8988T (cell line): ENCODE measurements at regions not wholly inside any gene's neighbourhood (a gene's known extent, or its start where the extent isn't known, plus 50 kb on each side); places are given as distances from the start of the nearest gene placed in this dataset.

Experiments used
- DNase-seq: peaks from one replicate; pipeline ENCODE4 v3.0.0; 2011

- no peak for DNase-seq
Measured at GRCh38 chr20:7426890-7427496, 513.3 kb downstream of the HAO1 start.

DNA sequence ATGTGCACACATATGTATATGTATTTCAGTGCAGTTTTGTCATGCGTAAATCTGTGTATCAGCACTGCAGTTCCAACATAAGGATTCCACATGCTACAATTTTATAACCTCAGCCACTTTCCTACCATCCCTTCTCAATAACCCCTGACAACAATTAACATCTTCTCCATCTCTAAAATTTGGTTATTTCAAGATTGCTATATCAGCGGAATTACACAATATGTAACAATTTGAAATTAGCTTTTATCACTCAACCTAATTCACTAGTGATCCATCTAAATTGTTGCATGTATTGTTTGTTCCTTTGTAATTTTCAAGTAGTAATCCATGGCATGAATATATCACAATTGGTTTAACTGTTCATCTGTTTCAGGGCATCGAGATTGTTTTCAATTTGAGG is 511.3 kb downstream of the HAO1 start:
- no peak for DNase-seq

- no peak for DNase-seq
Measured at GRCh38 chr20:7432612-7433011, 507.6 kb downstream of the HAO1 start.

DNA sequence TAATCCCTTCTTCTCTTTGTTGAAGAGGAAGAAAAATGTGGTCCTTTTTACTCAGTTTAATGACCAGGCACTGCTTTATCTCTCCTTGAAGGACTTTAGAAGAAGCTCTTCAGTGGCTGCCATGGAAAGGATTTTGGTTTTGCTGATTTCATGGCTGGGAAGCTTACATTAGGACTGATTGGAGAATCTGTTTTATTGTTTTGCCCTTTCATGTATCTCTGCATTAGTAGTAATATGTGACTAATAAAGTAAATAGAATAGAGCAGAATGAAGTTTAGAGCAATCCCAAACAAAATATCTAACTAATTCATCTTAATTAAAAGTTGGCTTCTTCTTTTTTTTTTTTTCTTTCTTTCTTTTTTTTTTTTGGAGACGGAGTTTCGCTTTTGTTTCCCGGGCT is 502.9 kb downstream of the HAO1 start:
- no peak for DNase-seq

DNA sequence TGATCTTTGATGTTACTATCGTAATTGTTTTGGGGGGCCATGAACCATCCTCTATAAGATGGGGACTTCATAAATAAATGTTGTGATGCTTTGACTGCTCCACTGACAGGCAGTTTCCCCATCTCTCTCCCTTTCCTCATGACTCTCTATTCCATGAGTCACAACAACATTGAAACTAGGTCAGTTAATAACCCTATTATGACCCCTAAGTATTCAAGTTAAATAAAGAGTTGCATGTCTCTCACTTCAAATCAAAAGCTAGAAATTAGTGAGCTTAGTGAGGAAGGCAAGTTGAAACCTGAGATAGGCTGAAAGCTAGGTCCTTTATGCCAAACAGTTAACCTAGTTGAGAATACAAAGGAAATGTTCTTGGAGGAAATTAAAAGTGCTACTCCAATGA is 491.0 kb downstream of the HAO1 start:
- no peak for DNase-seq

DNA sequence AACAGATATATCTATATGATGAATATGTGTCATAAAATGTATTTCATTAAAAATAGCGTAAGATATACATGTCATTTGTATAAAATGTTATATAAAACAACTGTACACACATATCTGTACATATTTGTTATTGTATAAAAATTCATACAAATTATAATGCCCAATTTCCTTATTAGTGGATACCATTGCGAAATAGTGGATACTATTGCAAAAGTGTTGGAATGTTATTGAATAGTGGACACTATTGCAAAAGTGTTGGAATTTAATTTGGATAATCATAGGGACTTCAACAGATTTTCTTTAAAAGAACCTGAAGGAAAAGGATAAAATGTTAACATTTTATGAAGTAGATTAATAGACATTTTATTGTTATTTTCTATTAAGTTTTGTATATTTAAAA is 487.4 kb downstream of the HAO1 start:
- no peak for DNase-seq

DNA sequence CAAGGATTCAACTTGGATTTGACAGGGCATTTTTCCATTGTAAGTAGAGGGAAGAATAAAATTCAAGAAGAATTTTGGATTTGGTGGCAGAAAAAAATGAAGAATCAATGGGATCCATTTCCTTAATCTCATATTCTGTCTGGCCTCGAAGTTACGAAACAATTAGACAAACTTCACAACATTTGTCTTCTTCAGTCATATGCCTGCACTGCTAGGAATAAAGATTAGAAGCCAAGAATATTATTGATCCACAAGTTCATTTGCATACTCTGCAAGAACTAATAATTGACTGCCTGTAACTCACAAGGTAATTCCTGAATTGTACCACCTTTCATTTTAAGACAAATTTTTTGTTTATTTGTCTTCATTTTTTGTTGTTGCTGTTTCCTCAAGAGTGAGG is 486.2 kb downstream of the HAO1 start:
- DNase-seq, result no peak

GRCh38 chr20:7458459-7458858 is 481.8 kb downstream of the HAO1 start:
- DNase-seq, result no peak

DNA sequence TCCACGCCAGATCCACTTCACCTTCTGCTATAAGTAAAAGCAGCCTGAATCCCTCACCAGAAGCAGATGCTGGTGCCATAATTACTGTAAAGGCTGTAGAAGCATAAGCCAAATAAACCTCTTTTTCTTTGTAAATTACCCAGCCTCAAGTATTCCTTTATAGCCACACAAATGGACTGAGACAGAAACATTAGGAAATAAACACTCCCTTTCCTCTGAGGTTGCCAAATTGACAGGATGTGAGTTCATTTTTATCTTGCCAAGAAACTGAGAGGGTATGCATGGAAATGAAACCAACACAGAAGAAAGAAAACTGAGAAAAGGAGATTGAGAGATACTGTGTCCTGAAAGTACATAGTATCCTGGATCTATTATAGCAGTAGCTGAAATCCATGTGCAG is 481.2 kb downstream of the HAO1 start:
- no peak for DNase-seq

DNA sequence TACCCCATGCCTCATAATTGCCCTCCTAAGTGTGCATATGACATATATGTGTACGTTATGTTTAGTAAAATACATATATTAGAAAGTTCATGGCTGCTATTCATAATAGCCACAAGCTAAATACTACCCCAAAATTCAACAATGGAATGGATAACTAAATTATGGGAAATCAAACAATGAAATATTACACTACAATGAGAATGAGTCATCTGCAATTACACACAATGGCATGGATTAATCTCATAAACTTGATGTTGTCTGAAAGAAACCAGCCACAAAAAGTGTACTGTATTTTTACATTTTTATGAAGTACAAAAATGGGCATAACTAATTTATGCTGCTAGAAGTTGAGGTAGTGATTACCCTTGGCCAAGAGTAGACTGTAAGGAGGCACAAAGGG is 477.0 kb downstream of the HAO1 start:
- DNase-seq, result no peak

GRCh38 chr20:7470912-7471311 is 469.3 kb downstream of the HAO1 start:
- no peak for DNase-seq

DNA sequence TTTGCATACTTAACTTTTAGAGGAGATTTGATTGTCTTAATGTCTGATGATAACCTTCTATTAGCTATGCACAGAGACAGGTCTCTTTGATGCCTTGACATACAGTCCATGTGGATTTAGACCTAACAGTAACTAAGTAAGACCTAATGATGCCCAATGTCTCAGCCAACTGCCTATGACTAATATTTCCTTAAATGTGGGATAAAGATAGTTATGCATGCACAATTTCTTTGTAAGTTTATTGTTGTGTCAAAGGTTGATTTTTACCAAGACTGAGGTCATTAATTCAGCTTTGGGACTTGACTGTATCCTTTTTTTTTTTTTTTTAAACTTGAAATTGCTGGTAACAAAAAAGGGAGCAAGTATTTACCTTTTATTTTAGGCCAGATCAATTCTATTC is 450.0 kb downstream of the HAO1 start:
- DNase-seq, result no peak

- DNase-seq, result no peak
Measured at GRCh38 chr20:7492257-7492656, 448.0 kb downstream of the HAO1 start.

- DNase-seq, result no peak
Measured at GRCh38 chr20:7493311-7493710, 446.9 kb downstream of the HAO1 start.

DNA sequence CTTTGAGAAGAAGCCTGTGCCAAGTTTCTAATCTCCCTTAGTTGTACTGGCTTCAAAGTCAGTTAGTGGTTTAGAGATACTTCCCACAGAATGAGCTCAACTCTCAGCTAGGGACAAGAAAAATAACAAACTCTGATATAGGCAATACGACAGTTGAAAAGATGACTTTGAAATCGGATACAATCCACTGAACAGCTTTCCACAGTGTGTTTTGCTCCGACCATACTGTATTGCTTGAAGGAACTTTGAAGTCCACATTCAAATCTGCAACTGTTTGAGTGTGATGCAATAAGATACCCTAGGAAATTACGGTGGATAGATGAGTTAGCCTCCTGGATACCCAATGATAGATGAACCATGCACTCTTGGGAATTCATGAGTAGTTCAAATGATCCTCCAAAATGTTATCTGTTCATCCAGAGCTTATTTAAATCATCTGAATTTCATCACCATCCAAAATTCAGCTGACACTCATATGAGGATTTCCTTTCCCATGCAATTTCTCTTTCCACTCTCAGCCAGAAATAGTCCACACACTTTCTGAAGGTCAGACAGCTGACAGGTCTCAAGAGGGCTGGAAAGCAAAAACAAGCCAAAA is 443.8 kb downstream of the HAO1 start:
- DNase-seq, result no peak

- peak; percentile 6 for DNase-seq
Measured at GRCh38 chr20:7497985-7498384, 442.3 kb downstream of the HAO1 start.

DNA sequence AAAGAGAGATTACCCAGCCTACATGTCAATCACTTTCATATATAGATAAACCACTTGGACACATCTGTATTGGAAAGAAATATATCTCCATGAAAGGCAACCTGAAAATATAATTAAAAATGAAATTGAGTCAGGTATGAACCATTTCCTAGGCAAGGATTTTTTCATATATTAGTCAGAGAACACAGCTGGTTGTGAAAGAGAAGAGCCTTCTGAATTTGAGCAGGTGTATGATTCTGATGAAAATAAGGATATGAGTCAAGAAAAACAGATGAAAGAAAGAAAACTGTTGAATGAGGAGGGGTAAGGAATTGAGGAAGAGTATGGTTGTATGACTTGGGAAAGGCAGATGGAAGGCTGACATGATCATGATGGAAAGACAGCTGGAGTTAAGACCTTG is 441.1 kb downstream of the HAO1 start:
- DNase-seq, result no peak

DNA sequence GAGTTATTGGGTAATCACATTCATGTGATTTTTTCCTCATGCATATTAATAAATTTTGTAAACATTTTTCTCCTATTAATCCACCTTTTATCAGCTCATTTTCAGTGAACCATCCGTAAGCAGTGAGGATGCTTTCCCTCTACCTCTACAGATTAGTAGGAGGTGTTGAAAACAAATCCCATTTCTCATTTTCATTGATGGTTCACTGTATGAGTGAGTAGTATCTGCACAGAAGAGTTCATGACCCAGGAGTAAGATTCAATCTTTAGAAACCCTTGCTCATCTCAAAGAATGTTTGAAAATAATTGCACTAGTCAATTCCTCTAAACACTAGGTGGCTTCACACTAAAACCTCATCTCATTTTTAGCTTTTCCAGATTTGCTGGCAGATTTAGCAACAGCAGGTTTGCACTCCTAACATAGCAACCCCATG is 440.0 kb downstream of the HAO1 start:
- DNase-seq, result no peak

DNA sequence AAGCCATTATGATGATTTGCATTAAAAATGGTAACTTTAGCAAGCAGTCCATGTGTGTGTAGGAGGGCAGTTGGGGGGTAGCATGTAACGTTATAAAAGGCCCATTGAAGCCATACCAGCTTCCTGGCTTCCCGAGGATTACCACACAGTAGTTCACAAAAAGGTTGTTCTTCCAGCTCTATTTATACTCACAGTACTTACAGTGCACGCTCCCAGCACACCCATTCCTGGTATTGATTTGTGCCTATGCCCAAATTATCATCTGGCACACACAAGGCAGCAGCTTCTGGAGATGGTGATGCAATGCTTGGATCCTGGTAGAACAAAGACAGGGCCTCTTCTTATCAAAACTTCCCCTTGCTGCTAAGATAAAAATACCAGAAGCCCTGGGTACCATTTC is 436.8 kb downstream of the HAO1 start:
- DNase-seq, result no peak

- no peak for DNase-seq
Measured at GRCh38 chr20:7505152-7505834, 435.0 kb downstream of the HAO1 start.

DNA sequence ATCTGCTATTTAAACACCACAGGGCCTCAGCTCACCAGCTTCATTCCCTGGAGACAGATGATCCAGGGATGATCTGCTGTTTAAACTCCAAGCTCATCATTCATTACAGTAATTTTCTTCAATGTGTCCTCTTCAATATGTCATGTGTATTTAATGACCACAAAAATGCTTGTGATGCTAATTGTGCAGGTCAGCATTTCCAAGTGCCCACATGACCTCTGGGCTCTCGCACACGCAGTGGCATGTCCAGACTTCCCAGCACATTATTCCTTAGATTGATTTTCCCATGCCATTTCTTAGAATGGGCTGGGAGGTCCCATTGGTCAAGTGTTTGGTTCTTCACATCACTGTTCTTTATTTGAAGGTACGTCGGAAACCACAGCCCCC is 434.4 kb downstream of the HAO1 start:
- no peak for DNase-seq

DNA sequence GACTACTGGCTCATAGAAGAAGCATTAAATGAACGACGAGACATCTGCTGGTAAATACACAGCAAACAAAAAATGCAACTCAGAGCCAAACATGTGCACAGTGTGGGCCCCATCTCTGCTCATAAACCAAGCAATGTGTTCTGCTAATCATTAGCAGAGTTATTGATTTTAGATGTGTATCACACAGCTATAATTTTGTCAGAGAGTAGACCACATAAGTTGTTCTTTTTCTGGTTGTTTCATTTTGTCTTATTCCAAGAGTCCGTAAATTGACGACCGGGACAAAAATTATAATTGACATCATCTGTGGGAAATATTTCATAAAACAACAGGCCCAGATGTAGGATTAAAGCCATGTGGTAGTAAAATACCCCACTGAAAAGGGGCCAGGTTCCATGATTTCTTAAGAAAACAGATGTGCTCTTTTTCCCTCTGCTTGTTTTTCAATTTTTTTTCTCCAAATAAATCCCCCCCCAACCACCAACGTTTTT is 423.6 kb downstream of the HAO1 start:
- no peak for DNase-seq

- DNase-seq, result no peak
Measured at GRCh38 chr20:7520361-7520760, 419.9 kb downstream of the HAO1 start.

GRCh38 chr20:7523288-7523687 is 417.0 kb downstream of the HAO1 start:
- no peak for DNase-seq

DNA sequence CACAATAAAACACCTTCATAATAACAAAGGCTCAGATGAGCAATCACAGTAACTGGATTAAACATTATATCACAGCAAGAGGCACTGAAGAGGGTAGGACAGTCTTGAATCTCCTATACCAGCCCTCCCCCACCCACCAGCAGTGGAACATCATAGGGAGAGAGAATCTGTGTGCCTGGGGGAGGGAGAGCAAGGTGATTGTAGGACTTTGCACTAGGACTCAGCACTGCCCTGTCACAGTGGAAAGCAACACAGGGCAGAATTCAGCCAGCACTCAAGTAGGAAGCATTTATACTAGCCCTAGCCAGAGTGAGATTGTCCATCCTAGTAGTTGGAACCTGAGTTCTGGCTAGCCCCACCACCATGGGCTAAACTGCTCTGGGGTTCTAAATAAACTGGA is 400.2 kb downstream of the HAO1 start:
- no peak for DNase-seq
